ENCODE measurements at regions not wholly inside any gene's neighbourhood (a gene's known extent, or its start where the extent isn't known, plus 50 kb on each side); places are given as distances from the start of the nearest gene placed in this dataset.
"Not testable (repeated sequence)": the region's sequence is repeated elsewhere in the genome, so short reads cannot be mapped to it uniquely, and the experiment has no call there.

GRCh38 chrX:88146577-88146976 lies 600.4 kb upstream of the CPXCR1 start:
- TF ChIP-seq CTCF (IDR thresholded peaks at IDR 0.05; ENCODE audit: low read depth, low read length) = no peak
- DNase-seq (ENCODE audit: low read depth in 2 of 2) = no peak
- H3K4me3 ChIP-seq (replicated peaks in 1 of 2; ENCODE audit: low read depth in 2 of 2, low read length in 2 of 2) = no peak overlapping the region

- H3K4me3 ChIP-seq (replicated peaks in 1 of 2; ENCODE audit: low read depth in 2 of 2, low read length in 2 of 2) = no peak overlapping the region
- no peak for TF ChIP-seq CTCF (IDR thresholded peaks at IDR 0.05; ENCODE audit: low read depth, low read length)
- no peak for DNase-seq (ENCODE audit: low read depth in 2 of 2)
Measured at GRCh38 chrX:88170553-88170952, 576.5 kb upstream of the CPXCR1 start.

GRCh38 chrX:88173932-88174440 lies 573.0 kb upstream of the CPXCR1 start:
- not testable (repeated sequence) for DNase-seq (ENCODE audit: low read depth in 2 of 2); H3K4me3 ChIP-seq (replicated peaks in 1 of 2; ENCODE audit: low read depth in 2 of 2, low read length in 2 of 2)

- no peak for TF ChIP-seq CTCF (IDR thresholded peaks at IDR 0.05; ENCODE audit: low read depth, low read length)
- no peak overlapping the region for H3K4me3 ChIP-seq (replicated peaks in 1 of 2; ENCODE audit: low read depth in 2 of 2, low read length in 2 of 2)
- no peak for DNase-seq (ENCODE audit: low read depth in 2 of 2)
Measured at GRCh38 chrX:88202149-88202548, 544.9 kb upstream of the CPXCR1 start.

- DNase-seq (ENCODE audit: low read depth in 2 of 2) = no peak
- no peak for TF ChIP-seq CTCF (IDR thresholded peaks at IDR 0.05; ENCODE audit: low read depth, low read length)
- no peak overlapping the region for H3K4me3 ChIP-seq (replicated peaks in 1 of 2; ENCODE audit: low read depth in 2 of 2, low read length in 2 of 2)
Measured at GRCh38 chrX:88244066-88244465, 503.0 kb upstream of the CPXCR1 start.

GRCh38 chrX:88284844-88285243 lies 462.2 kb upstream of the CPXCR1 start:
- no peak for TF ChIP-seq CTCF (IDR thresholded peaks at IDR 0.05; ENCODE audit: low read depth, low read length)
- H3K4me3 ChIP-seq (replicated peaks in 1 of 2; ENCODE audit: low read depth in 2 of 2, low read length in 2 of 2) = no peak overlapping the region
- no peak for DNase-seq (ENCODE audit: low read depth in 2 of 2)

GRCh38 chrX:88313972-88314371 lies 433.1 kb upstream of the CPXCR1 start:
- not testable (repeated sequence) for H3K4me3 ChIP-seq (replicated peaks in 1 of 2; ENCODE audit: low read depth in 2 of 2, low read length in 2 of 2); DNase-seq (ENCODE audit: low read depth in 2 of 2)

- no peak overlapping the region for H3K4me3 ChIP-seq (replicated peaks in 1 of 2; ENCODE audit: low read depth in 2 of 2, low read length in 2 of 2)
- no peak for DNase-seq (ENCODE audit: low read depth in 2 of 2)
- no peak for TF ChIP-seq CTCF (IDR thresholded peaks at IDR 0.05; ENCODE audit: low read depth, low read length)
Measured at GRCh38 chrX:88325634-88326033, 421.4 kb upstream of the CPXCR1 start.
